ENCODE measurements at regions not wholly inside any gene's neighbourhood (a gene's known extent, or its start where the extent isn't known, plus 50 kb on each side); places are given as distances from the start of the nearest gene placed in this dataset.

- H3K79me2 ChIP-seq (ENCODE audit: insufficient read depth, low read length) = no peaks in the 10 kb centered on the region
- H3K4me1 Mint-ChIP-seq = no peaks in the 10 kb centered on the region
- H3K36me3 Mint-ChIP-seq = no peaks in the 10 kb centered on the region
- no peaks in the 10 kb centered on the region for H3K4me1 ChIP-seq (ENCODE audit: control insufficient read depth in 1 of 2, insufficient read depth in 2 of 2, low read length in 2 of 2)
- H3K27me3 Mint-ChIP-seq (ENCODE audit: low read depth in 3 of 3) = no peaks in the 10 kb centered on the region
- H3K4me3 ChIP-seq (replicated peaks in 1 of 3; ENCODE audit: low read depth in 2 of 3, low read length in 3 of 3) = no peak overlapping the region
- H3K9me3 Mint-ChIP-seq = peaks cover 0 to 5% (median 2%) of the 10 kb centered on the region in 7 donors
- H3K27ac ChIP-seq (ENCODE audit: low read depth in 1 of 2, low read length in 2 of 2) = no peak overlapping the region
- H3K9ac ChIP-seq (ENCODE audit: insufficient read depth, low read length, poor library complexity, severe bottlenecking) = no peak overlapping the region
- intact Hi-C loops (cut with micrococcal nuclease) = no loop called here
- H3K9me3 ChIP-seq (replicated peaks in 1 of 2; ENCODE audit: control insufficient read depth in 1 of 2, insufficient read depth in 1 of 2, low read length in 2 of 2) = peaks cover 0 to under 1% of the 10 kb centered on the region in 2 donors
- no peaks in the 10 kb centered on the region for H3K27me3 ChIP-seq (ENCODE audit: control insufficient read depth in 2 of 2, insufficient read depth in 2 of 2, low read length in 2 of 2)
- no peak for DNase-seq
- no peak overlapping the region for H3K27ac Mint-ChIP-seq
- no peak overlapping the region for H2AFZ ChIP-seq (ENCODE audit: insufficient read depth, low read depth, low read length, poor library complexity, severe bottlenecking)
- H3K4me3 Mint-ChIP-seq = no peak overlapping the region
- H3K36me3 ChIP-seq (replicated peaks in 1 of 2; ENCODE audit: control insufficient read depth in 1 of 2, insufficient read depth in 2 of 2, low read length in 2 of 2) = no peaks in the 10 kb centered on the region
- TF ChIP-seq CTCF (IDR thresholded peaks at IDR 0.05) = no peak
- no peak overlapping the region for H3K4me2 ChIP-seq (replicated peaks; ENCODE audit: extremely low read depth, low read length, poor library complexity, severe bottlenecking)
- H4K20me1 ChIP-seq (ENCODE audit: insufficient read depth, low read length) = no peaks in the 10 kb centered on the region
These were observed 1123.5 kb upstream of the LRRN3 start for GRCh38 chr7:109967406-109967805.

- Histone ChIP-seq H2AFZ (ENCODE audit: insufficient read depth, low read depth, low read length, poor library complexity, severe bottlenecking) (no peak overlapping the region), H3K4me1 (ENCODE audit: control insufficient read depth in 1 of 2, insufficient read depth in 2 of 2, low read length in 2 of 2) (no peaks in the 10 kb centered on the region), H3K27ac (ENCODE audit: low read depth in 1 of 2, low read length in 2 of 2) (no peak overlapping the region), H3K79me2 (ENCODE audit: insufficient read depth, low read length) (no peaks in the 10 kb centered on the region), H3K27me3 (ENCODE audit: control insufficient read depth in 2 of 2, insufficient read depth in 2 of 2, low read length in 2 of 2) (no peaks in the 10 kb centered on the region), H3K4me2 (replicated peaks; ENCODE audit: extremely low read depth, low read length, poor library complexity, severe bottlenecking) (no peak overlapping the region), H3K9me3 (replicated peaks in 1 of 2; ENCODE audit: control insufficient read depth in 1 of 2, insufficient read depth in 1 of 2, low read length in 2 of 2) (peaks cover 0 to 3% of the 10 kb centered on the region in 2 donors), H3K4me3 (replicated peaks in 1 of 3; ENCODE audit: low read depth in 2 of 3, low read length in 3 of 3) (no peak overlapping the region), H4K20me1 (ENCODE audit: insufficient read depth, low read length) (no peaks in the 10 kb centered on the region), H3K36me3 (replicated peaks in 1 of 2; ENCODE audit: control insufficient read depth in 1 of 2, insufficient read depth in 2 of 2, low read length in 2 of 2) (no peaks in the 10 kb centered on the region), H3K9ac (ENCODE audit: insufficient read depth, low read length, poor library complexity, severe bottlenecking) (no peak overlapping the region)
- TF ChIP-seq CTCF (IDR thresholded peaks at IDR 0.05) = no peak
- Mint-ChIP-seq H3K36me3 (no peaks in the 10 kb centered on the region), H3K4me1 (no peaks in the 10 kb centered on the region), H3K27ac (no peak overlapping the region), H3K27me3 (ENCODE audit: low read depth in 3 of 3) (no peaks in the 10 kb centered on the region), H3K4me3 (no peak overlapping the region), H3K9me3 (peaks cover 0 to 7% (median 5%) of the 10 kb centered on the region in 7 donors)
- no peak for DNase-seq
- WGBS (ENCODE audit: insufficient coverage) = no CpG with 5 or more reads among the region's 1 CpG
- intact Hi-C loops (cut with micrococcal nuclease) = no loop called here
These were observed 1107.3 kb upstream of the LRRN3 start for GRCh38 chr7:109983618-109984017.
